ENCODE measurements at regions not wholly inside any gene's neighbourhood (a gene's known extent, or its start where the extent isn't known, plus 50 kb on each side); places are given as distances from the start of the nearest gene placed in this dataset.

DNA sequence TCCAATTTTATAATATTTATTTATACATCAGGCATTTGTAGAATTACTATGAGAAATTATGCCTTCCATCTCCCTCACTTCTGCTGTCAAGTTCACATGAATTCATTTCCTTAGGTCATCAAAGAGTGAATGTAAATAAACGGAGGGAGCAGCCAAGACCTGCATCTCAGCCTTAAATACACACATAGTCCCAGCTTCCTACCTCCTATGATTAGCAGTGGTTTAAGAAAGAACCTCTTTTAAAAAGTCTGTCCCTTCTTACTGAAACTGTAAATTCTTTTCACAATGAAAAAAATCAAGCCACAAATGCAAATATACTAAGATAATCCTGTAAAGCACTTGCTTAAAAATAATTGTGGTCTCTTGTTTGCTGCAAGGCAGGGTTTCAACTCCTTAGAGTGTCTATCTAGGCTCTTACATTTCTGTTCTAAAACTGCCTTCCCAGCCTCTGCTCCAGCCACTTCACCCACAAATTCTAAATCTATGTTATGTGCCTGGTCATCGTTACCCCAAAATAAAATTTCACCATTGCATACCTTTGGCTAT, 532.7 kb upstream of the FSHR start:
- Histone ChIP-seq H3K4me1 (no peaks in the 10 kb centered on the region), H3K9me3 (no peaks in the 10 kb centered on the region), H3K27ac (replicated peaks in 1 of 4) (no peak overlapping the region), H3K27me3 (no peaks in the 10 kb centered on the region), H3K4me3 (no peak overlapping the region), H3K36me3 (no peaks in the 10 kb centered on the region)
- TF ChIP-seq, protein P1, sequence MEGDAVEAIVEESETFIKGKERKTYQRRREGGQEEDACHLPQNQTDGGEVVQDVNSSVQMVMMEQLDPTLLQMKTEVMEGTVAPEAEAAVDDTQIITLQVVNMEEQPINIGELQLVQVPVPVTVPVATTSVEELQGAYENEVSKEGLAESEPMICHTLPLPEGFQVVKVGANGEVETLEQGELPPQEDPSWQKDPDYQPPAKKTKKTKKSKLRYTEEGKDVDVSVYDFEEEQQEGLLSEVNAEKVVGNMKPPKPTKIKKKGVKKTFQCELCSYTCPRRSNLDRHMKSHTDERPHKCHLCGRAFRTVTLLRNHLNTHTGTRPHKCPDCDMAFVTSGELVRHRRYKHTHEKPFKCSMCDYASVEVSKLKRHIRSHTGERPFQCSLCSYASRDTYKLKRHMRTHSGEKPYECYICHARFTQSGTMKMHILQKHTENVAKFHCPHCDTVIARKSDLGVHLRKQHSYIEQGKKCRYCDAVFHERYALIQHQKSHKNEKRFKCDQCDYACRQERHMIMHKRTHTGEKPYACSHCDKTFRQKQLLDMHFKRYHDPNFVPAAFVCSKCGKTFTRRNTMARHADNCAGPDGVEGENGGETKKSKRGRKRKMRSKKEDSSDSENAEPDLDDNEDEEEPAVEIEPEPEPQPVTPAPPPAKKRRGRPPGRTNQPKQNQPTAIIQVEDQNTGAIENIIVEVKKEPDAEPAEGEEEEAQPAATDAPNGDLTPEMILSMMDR (IDR thresholded peaks at IDR 0.05) = no peak
- TF ChIP-seq POLR2AphosphoS5 (IDR thresholded peaks at IDR 0.05) (no peak), EP300 (IDR thresholded peaks at IDR 0.05) (no peak), POLR2A (IDR thresholded peaks at IDR 0.05; ENCODE audit: low read depth) (no peak)
- WGBS = 59% methylated on average over 2 of the region's 2 CpGs
- no peak for DNase-seq (ENCODE audit: extremely low spot score)
- intact Hi-C loops (cut with DNase I) = loop anchor here (5.0 to 10.0 kb wide), 2 partner anchors 455 to 718 kb away; no protein-coding TSS in a partner anchor

DNA sequence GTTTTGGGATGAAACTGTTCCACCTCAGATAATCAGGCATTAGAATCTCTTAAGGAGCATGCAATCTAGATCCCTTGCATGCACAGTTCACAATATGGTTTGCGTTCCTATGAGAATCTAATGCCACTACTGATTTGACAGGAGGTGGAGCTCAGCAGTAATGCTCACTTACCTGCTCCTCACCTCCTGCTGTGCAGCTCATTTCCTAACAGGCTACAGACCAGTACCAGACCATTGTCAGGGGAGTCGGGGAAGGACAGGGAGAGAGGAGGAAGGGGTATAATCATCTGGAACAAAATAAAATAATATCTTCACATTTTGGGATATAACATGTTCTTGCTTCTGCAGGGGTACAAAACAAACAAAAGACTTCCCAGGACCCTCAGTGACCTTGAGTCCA, 532.0 kb upstream of the FSHR start:
- H3K9me3 ChIP-seq = no peaks in the 10 kb centered on the region
- intact Hi-C loops (cut with DNase I) = loop anchor here (5.0 to 10.0 kb wide), 2 partner anchors 456 to 719 kb away; no protein-coding TSS in a partner anchor

GRCh38 chr2:49677227-49677626, 522.9 kb upstream of the FSHR start:
- TF ChIP-seq, protein P1 (IDR thresholded peaks at IDR 0.05) = no peak
- TF ChIP-seq POLR2AphosphoS5 (IDR thresholded peaks at IDR 0.05) (no peak), POLR2A (IDR thresholded peaks at IDR 0.05; ENCODE audit: low read depth) (no peak)
- H3K4me1 ChIP-seq = no peaks in the 10 kb centered on the region
- no peak overlapping the region for H3K4me3 ChIP-seq
- no peaks in the 10 kb centered on the region for H3K9me3 ChIP-seq
- H3K27me3 ChIP-seq = no peaks in the 10 kb centered on the region
- 90% methylated on average over 1 of the region's 1 CpG for WGBS
- H3K27ac ChIP-seq (replicated peaks in 1 of 4) = no peak overlapping the region
- intact Hi-C loops (cut with DNase I) = no loop called here
- no peak for DNase-seq (ENCODE audit: extremely low spot score)
- H3K36me3 ChIP-seq = no peaks in the 10 kb centered on the region

More for the DNA sequence above, 532.0 kb upstream of the FSHR start:
- WGBS = 75% methylated on average over 2 of the region's 2 CpGs
- Histone ChIP-seq H3K4me1 (no peaks in the 10 kb centered on the region), H3K27ac (replicated peaks in 1 of 4) (no peak overlapping the region), H3K4me3 (no peak overlapping the region), H3K27me3 (no peaks in the 10 kb centered on the region), H3K36me3 (no peaks in the 10 kb centered on the region)
- DNase-seq (ENCODE audit: extremely low spot score) = no peak
- no peak for TF ChIP-seq POLR2AphosphoS5 (IDR thresholded peaks at IDR 0.05)
- TF ChIP-seq POLR2A (IDR thresholded peaks at IDR 0.05; ENCODE audit: low read depth) = no peak
- TF ChIP-seq, protein P1 (IDR thresholded peaks at IDR 0.05) = no peak
- no peak for TF ChIP-seq EP300 (IDR thresholded peaks at IDR 0.05)

DNA sequence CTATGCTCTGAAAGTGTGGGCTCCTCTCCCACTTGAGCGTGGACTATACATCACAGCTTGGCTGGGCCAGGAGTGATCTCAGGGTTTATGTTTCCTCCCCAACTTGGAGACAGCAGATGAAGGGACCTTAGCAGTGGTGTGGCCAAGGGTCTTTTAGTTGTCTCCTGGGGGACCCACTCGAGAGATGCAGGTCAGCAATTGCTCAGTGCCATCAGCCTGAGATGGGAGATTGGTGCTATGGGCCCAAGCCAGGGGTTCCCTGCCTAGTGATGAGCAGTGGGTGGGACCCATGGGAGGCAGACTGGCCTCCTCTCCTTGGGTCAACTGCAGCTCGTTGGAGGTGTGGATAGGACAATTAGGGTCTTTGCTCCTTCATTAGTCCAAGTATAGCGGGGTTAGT, 510.5 kb upstream of the FSHR start:
- TF ChIP-seq EP300 (IDR thresholded peaks at IDR 0.05) (no peak), POLR2AphosphoS5 (IDR thresholded peaks at IDR 0.05) (no peak), POLR2A (IDR thresholded peaks at IDR 0.05; ENCODE audit: low read depth) (no peak)
- TF ChIP-seq, protein P1 (IDR thresholded peaks at IDR 0.05) = no peak
- intact Hi-C loops (cut with DNase I) = no loop called here
- H3K4me3 ChIP-seq = no peak overlapping the region
- 95% methylated on average over 4 of the region's 4 CpGs for WGBS
- H3K4me1 ChIP-seq = no peaks in the 10 kb centered on the region
- H3K9me3 ChIP-seq = no peaks in the 10 kb centered on the region
- H3K27ac ChIP-seq (replicated peaks in 1 of 4) = no peak overlapping the region
- H3K36me3 ChIP-seq = no peaks in the 10 kb centered on the region
- H3K27me3 ChIP-seq = no peaks in the 10 kb centered on the region
- DNase-seq (ENCODE audit: extremely low spot score) = no peak

DNA sequence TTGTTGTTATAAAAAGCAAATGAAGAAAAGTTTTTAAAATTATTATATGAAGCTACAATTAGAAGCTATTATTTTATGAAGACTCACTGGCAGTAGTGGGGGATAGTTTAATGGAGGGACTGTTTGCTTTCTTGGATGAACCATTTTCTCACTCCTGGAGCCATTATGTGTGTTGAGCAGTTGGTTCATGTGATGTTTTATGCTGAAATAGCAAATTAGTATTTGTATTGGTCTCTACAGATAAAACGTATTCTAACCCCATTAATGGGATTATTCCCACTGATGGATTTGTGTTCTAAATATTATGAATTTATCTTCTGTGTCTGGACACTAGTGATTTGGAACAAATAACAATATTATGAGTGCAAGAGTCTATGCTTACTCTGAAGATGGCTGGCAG, 507.5 kb upstream of the FSHR start:
- H3K27ac ChIP-seq (replicated peaks in 1 of 4) = no peak overlapping the region
- DNase-seq (ENCODE audit: extremely low spot score) = no peak
- TF ChIP-seq, protein P1 (IDR thresholded peaks at IDR 0.05) = no peak
- TF ChIP-seq EP300 (IDR thresholded peaks at IDR 0.05) (no peak), POLR2A (IDR thresholded peaks at IDR 0.05; ENCODE audit: low read depth) (no peak), POLR2AphosphoS5 (IDR thresholded peaks at IDR 0.05) (no peak)
- no peaks in the 10 kb centered on the region for H3K4me1 ChIP-seq
- no peaks in the 10 kb centered on the region for H3K36me3 ChIP-seq
- no peaks in the 10 kb centered on the region for H3K27me3 ChIP-seq
- no peaks in the 10 kb centered on the region for H3K9me3 ChIP-seq
- WGBS = 94% methylated on average over 1 of the region's 1 CpG
- H3K4me3 ChIP-seq = no peak overlapping the region
- intact Hi-C loops (cut with DNase I) = no loop called here

Measured in esophagus muscularis mucosa (tissue), 4 donors.